GM12872 (cell line): ENCODE measurements at regions not wholly inside any gene's neighbourhood (a gene's known extent, or its start where the extent isn't known, plus 50 kb on each side); places are given as distances from the start of the nearest gene placed in this dataset.
A peak's percentile ranks its signal among the peaks of the same experiment; 100 is the strongest.

Experiments
- TF ChIP-seq, protein P1 (sequence below): IDR thresholded peaks from 3 replicates; pipeline ENCODE4 v1.5.1; 2011; ENCODE audit warnings: low read depth, mild to moderate bottlenecking, low read length, moderate library complexity; ENCODE audit not compliant: insufficient read depth

DNA sequence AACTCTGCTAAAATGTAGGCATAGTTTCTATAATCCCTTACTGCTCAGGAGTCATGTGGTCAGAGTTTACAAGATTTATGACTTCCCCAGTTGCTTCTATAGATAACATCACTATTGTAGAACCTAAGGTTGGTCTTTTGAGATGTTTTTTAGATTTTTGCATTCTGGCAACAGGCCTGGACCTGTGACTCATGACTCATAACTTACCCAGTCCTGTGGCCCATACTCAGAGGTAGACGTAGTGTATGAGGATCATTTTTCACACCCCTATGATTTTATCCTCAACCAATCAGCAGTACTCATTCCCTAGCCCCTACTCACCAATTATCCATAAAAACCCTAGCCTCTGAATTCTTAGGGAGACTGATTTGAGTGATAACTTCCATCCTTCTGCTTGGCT is 384.4 kb upstream of the DDI1 start:
- TF ChIP-seq, protein P1, sequence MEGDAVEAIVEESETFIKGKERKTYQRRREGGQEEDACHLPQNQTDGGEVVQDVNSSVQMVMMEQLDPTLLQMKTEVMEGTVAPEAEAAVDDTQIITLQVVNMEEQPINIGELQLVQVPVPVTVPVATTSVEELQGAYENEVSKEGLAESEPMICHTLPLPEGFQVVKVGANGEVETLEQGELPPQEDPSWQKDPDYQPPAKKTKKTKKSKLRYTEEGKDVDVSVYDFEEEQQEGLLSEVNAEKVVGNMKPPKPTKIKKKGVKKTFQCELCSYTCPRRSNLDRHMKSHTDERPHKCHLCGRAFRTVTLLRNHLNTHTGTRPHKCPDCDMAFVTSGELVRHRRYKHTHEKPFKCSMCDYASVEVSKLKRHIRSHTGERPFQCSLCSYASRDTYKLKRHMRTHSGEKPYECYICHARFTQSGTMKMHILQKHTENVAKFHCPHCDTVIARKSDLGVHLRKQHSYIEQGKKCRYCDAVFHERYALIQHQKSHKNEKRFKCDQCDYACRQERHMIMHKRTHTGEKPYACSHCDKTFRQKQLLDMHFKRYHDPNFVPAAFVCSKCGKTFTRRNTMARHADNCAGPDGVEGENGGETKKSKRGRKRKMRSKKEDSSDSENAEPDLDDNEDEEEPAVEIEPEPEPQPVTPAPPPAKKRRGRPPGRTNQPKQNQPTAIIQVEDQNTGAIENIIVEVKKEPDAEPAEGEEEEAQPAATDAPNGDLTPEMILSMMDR = no peak

DNA sequence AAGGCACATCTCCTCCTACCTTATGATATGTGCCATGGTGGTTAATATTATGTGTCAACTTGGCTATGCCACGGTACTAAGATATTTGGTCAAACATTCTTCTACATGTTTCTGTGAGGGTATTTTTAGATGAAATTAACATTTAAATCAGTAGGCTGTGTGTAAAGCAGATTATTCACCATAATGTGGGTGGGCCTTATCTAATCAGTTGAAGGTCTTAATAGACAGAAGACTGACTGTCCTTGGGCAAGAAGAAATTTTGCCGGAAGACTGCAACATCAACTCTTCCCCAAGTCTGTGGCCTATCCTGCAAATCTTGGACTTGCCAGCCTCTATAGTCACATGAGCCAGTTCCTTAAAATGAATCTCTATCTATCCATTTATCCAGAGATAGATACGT is 380.1 kb upstream of the DDI1 start:
- TF ChIP-seq, protein P1 = no peak

- TF ChIP-seq, protein P1 = peak; percentile 10; the same call in 1 of the 3 replicates
Observed at GRCh38 chr11:103659206-103659618, 377.2 kb upstream of the DDI1 start.

DNA sequence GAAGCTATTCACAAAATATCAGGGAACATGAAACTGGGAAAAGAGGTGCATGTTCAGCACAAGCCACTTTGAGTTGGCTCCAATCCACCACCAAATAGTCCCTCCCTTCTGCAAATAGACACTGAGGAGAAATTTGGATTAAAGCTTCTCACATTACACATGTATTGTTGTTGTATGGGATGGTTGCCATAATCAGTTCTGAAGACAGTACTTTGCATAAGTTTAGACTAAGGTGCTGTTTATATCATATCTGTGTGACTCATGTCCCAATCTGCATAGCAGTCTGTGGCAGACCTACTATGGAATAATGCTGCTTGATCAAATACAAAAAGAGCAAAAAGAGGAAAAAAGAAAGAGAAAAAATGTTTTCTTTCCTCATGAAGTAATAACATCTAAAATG is 376.7 kb upstream of the DDI1 start:
- TF ChIP-seq, protein P1 = no peak

DNA sequence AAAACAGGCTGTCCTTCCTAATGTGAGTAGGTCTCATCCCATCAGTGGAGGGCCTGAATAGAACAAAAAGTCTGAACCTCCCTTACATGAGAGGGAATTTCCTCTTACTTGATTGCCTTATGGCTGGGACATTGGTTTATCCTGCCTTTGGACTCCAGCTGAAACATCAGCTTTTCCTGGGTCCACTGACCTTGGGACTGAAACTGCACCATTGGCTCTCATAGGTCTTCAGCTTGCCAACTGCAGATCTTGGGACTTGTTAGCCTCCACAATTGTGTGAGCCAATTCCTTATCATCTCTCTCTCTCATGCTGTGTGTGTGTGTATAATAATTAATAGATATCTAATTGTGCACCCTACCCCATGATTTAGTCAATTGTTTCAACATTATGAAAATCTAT is 375.3 kb upstream of the DDI1 start:
- TF ChIP-seq, protein P1 = no peak

- TF ChIP-seq, protein P1 = no peak
Observed at GRCh38 chr11:103661991-103662390, 374.4 kb upstream of the DDI1 start.

- TF ChIP-seq, protein P1 = no peak
Observed at GRCh38 chr11:103662880-103663279, 373.6 kb upstream of the DDI1 start.

DNA sequence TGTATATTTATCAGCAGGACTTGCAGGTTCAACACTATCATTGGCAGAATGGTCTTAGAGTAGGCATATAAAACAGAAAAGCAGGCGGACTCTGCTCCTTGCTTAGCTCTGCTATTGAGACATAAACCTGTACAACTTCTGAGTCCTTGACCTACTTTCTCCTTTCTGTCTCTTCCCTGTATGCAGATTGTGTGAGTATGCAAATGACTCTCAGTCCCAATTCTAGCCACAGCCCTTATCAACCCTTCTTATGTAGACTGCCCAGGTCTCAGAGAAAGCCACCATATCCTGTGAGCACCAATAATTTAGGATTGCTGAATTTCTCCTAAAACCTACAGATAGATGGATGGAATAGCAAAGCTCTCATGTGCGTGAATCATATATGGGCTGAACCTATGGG is 367.6 kb upstream of the DDI1 start:
- TF ChIP-seq, protein P1 = no peak
